NCI-H2171 treated with DMSO at 0.1 percent for 48 hours (cell line): ENCODE measurements at regions not wholly inside any gene's neighbourhood (a gene's known extent, or its start where the extent isn't known, plus 50 kb on each side); places are given as distances from the start of the nearest gene placed in this dataset.
A peak's percentile ranks its signal among the peaks of the same experiment; 100 is the strongest.
"Not testable (repeated sequence)": the region's sequence is repeated elsewhere in the genome, so short reads cannot be mapped to it uniquely, and the experiment has no call there.

Source experiments
- DNase-seq: peaks from one replicate; lab custom pipeline; 2025; lab: John Stamatoyannopoulos, UW

DNA sequence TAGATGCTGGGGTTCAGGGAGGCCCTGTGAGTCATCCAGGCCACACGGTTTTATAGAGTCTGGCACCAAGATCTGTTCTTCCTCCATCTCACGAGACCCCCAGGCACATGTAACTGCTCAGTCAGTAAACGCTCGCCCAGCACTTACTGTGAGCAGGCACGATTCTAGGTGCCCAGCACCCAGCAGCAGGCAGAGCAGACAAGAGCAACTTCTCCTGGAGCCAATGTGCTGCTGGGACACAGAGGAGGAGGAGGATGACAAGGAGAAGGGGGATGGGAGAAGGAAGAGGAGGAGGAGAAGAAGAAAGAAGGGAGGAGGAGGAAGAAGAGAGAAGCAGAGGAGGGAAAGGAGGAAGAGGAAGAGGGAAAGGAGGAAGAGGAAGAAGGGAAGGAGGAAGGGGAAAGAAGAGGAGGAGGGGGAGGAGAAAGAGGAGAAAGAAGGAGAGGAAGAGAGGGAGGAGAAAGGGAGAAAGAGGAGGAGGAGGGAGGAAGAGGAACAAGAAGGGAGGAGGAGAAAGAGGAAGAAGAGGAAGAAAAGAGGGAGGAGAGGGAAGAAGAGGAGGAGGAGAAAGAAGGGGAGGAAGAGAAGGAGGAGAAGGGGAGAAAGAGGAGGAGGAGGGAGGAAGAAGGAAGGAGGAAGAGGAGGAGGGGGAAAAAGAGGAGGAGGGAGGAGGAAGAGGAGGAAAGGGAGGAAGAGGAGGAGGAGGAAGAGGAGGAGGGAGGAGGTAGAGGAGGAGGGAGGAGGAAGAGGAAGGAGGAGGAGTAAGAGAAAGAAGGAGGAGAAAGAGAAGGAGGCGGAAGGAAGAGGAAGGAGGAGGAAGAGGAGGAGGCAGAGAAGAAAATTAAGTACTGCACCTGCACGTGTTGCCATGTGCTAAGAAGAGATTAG lies 77.6 kb upstream of the RTL6 start:
- no peak for DNase-seq

DNA sequence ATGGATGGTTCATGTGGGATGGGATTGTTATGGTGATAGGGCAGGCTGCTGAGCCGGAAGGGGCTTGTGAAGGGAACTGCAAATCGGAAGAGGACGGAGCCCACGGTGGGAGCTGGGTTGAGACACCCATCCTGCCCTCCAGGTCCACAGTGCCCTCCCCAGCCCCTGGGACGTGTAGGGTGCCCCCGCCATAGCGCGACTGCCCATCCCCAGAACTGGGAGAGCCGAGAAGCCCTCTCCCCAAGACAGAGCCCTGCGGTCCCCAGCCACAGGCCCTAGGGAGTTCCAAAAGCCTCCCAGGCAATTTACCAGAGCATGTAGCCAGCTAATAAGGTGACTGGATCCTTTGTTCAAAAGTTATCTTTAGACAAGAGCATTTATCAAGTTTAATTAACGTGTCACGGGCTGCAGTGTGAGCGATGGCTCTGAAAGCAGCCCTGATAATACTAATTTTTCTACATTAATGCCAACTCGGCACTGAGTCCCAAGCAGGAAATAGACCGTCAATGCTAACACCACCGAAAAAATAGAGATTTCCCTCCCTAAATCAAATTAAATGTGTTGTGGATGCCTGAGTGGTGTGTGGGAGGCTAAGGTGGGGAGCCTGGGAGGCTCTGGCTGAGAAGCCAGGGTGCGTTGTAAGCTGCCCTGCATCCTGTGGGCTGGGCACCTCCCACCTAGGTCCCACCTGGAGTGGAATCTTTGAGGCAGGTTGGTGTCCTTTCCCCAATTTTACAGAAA lies 76.8 kb upstream of the RTL6 start:
- DNase-seq, result no peak

DNA sequence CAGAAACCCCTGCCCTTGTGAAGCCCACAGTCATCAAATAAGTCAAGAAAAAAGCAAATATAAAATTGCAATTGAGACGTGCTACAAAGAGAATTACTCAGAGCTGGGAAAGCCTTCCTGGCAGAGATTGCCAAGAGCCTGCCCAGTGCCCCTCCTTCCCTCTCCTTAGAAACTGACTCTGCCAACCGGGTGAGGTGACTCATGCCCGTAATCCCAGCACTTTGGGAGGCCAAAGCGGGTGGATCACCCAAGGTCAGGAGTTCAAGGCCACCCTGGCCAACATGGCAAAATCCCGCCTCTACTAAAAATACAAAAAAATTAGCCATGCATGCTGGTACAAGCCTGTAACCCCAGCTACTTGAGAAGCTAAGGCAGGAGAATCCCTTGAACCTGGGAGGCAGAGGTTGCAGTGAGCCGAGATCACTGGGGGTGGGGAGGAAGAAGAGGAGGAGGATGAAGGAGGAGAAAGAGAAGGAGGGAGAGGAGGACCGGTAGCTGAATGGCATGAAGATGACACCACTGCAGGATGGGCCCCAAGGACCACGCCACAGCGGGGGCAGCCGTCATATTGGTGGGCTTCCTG lies 76.1 kb upstream of the RTL6 start:
- no peak for DNase-seq

DNA sequence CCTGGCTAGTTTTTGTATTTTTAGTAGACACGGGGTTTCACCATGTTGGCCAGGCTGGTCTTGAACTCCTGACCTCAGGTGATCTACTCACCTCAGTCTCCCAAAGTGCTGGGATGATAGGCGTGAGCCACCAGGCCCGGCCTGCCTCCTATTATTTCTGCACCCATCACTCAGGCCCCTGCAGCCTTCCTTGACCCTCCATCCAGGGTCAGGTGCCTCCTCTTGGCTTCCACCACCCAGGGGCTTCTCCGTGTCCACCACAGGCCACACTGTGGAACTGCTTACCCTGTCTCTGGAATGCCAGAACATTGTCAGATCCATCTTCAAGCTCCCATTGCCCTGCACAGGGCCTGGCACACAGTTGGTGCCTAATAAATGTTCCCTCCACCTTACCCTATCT lies 75.4 kb upstream of the RTL6 start:
- DNase-seq, result no peak

DNA sequence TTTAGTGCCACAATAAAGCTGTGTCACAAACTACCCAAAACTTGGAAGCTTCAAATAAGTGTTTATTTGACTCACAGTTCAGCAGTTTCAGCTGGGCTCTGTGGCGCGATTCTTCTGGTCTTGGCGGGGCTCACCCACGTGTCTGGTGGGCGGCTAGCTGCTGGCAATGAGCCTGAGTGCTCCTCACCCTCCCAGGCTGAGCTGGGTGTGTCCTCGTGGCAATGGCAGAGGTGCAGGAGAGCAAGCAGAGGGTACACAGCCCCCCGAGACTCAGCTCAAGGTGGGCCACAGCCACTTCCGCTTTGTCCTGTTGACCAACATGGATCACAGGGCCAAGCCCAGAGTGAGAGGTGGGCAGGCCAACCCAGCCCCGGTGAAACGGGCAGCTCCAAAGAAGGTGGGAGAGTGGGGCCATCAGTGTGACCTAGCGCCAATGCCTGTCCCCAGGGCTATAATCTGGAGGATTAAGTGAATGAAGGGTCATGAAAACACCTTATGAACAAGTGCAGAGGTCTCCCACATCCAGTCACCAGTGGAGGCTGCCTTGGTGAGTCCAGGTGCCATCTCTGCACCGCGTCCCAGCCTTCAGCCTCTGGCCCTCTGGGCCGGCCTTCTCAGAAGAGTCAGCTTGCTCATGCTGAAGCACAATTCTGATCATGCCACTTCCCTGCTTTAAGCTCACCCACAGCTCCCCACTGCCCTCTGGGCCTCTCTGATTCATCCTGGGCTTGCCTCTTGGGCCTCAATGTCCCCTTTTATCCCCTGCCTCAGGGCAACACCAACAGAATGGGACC lies 74.6 kb upstream of the RTL6 start:
- no peak for DNase-seq

DNA sequence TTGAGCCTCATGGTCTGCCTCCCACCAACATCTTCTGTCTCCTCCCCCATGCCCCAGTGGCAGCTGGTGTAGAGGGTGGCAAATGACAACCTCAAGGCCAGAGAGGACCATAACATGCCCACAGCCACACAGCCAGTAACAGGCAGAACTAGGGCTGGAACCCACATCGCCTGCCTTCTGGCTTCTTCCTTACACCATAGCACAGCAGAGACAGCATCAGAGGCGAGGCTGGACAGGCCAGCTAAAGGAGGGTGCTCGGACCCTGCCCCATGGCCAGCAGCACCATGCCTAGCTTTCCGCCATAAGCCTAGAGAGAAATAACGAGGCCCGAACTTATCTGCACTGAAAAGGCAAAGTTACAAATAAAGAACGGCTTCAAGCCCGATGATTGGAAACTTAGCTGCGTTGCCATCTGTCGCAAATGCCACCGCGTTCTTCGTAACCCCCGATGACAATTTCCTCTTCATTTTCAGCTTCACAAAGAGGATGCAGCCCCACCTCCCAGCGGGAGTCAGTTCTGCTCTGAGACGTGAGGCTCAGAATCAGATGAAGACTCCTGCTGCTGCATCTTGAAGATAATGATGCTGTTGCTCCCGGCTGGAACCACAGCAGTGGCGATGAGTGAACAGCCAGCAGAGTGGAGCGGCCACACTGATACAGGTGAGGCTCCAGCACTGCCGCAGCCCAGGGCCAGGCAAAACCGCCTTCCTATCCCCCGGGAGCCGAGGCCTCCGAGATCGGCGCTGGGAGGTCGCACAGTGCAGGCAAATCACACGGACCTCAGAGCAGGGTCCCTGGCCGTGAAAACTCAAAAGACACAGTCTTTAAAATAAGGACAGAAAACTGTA lies 73.8 kb upstream of the RTL6 start:
- peak; percentile 14 for DNase-seq

DNA sequence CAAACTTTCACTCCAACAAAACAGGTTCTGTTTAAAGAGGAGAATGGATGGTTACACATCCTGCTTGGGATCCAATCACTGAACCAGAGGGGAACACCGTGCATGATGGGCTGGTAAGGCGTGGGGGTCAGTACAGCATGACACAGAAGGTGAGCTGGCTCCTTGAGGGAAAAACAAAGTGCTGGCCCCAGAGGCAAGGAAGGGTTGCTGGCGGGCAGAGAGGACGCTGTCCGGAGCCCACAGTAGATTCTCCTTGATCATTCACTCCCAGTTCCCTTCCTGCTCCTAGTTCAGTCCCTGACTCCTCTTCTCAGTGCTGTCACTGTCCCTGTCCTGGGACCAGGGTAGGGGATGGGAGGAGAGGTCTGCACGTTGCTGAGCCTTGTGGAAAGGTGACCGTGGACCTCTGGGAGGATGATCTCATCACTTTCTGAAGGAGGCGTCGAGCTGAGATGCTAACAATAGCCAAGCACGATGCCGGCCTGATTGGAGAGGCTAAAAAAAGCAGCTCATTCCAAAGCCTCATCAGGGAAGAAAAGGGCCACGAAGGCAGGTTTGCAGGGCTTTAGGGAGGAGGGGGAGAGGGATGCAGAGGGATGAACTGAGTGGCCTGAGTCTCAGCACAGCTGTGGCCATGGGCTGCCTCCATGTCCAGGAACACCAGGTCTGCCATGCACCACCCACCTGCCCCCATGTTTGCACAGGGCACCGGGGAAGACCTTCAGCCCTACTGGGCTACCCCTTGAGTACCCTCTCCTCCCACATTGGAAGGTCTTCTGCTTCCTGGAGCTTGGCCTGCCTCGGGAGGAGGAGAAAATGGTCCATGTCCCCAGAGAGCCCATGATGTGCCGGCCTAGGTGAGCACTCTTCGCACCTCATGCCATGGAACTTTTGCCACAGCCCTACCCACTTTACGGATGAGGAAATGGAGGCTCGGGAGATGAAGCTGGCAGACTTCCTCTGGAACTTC lies 72.7 kb upstream of the RTL6 start:
- DNase-seq, result no peak

DNA sequence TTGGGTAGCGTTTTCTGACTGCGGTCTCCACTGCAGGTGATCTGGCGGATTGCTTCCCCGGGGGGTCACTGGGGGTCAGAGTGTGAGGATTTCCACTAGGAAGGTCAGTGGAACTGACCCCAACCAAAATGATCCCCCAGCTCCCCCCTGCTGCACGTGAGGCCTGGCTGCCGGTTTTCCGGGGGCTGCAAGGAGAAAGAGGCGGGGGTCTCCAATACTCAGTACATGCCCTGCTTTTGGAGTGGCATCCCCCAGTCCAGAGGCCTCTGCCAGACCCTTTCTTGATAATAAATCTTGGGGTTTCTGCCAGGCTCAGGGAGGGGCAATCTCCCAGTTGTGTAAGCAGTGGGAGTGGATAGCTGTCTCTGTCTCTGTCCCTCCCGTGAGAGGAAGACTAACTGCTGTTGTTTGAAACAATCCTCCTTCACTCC lies 71.5 kb upstream of the RTL6 start:
- no peak for DNase-seq

DNA sequence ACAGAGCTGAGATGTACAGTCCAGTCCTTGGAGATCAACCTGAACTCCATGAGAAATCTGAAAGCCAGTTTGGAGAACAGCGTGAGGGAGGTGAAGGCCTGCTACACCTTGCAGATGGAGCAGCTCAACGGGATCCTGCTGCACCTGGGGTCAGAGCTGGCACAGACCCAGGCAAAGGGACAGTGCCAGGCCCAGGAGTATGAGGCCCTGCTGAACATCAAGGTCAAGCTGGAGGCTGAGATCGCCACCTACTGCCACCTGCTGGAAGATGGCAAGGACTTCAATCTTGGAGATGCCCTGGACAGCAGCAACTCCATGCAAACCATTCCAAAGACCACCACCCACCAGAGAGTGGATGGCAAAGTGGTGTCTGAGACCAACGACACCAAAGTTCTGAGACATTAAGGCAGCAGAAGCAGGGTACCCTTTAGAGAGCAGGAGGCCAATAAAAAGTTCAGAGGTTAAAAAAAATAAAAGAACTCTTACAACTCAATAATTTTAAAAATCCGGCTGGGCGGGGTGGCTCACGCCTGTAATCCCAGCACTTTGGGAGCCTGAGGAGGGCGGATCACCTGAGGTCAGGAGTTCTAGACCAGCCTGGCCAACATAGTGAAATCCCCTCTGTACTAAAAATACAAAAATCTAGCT lies 69.9 kb upstream of the RTL6 start:
- DNase-seq, result no peak

DNA sequence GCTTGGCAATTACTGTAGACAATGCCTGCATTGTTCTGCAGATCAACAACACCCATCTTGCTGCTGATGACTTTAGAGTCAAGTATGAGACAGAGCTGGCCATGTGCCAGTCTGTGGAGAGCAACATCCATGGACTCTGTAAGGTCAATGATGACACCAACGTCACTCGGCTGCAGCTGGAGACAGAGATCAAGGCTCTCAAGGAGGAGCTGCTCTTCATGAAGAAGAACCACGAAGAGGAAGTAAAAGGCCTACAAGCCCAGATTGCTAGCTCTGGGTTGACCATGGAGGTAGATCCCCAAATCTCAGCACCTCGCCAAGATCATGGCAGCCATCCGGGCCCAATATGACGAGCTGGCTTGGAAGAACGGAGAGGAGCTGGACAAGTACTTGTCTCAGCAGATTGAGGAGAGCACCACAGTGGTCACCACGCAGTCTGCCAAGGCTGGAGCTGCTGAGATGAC lies 69.4 kb upstream of the RTL6 start:
- DNase-seq, result not testable (repeated sequence)

DNA sequence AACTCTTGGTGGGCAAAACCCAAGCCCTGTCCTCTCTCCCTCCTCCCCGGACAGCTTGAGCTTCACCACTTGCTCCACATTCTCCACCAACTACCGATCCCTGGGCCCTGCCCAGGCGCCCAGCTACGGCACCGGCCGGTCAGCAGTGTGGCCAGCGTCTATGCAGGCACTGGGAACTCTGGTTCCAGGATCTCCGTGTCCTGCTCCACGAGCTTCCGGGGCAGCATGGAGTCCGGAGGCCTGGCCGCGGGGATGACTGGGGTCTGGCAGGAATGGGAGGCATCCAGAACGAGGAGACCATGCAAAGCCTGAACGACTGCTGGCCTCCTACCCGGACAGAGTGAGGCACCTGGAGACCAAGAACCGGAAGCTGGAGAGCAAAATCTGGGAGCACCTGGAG lies 68.9 kb upstream of the RTL6 start:
- DNase-seq, result no peak

DNA sequence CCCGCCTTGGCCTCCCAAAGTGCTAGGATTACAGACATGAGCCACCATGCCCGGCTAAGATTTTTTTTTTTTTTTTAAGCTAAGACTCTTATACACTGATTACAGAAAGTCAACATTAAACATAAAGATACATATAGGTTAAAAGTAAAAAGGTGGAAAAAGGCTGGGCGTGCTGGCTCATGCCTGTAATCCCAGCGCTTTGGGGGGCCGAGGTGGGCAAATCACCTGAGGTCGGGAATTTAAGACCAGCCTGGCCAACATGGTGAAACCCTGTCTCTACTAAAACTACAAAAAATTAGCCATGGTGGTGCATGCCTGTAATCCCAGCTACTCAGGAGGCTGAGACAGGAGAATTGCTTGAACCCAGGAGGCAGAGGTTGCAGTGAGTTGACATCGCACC lies 64.6 kb upstream of the RTL6 start:
- not testable (repeated sequence) for DNase-seq

DNA sequence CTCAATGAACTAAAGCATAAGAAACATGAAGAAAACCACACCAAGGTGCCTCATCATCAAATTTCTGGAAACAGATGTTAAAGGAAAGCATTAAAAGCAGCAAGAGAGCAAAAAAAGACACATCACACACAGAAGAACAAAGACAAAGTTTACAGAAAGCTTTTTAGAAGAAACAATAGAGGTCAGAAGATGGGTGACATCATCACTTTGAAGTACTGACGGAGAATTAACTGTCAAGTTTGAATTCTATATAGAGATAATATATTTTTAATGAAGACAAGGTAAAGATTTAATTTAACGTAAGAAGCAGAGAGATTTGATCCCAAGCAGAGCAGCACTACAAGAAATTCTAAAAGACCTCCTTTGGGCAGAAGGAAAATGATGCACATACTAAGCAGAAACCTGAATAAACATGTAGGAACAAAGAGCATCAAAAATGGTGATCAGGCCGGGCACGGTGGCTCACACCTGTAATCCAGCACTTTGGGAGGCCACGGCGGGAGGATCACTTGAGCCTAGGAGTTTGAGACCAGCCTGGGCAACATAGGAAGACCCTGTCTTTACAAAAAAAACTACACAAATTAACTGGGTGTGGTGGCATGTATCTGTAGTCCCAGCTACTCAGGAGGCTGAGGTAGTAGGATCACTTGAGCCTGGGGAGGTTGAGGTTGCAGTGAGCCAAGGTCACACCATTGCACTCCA lies 63.3 kb upstream of the RTL6 start:
- no peak for DNase-seq

DNA sequence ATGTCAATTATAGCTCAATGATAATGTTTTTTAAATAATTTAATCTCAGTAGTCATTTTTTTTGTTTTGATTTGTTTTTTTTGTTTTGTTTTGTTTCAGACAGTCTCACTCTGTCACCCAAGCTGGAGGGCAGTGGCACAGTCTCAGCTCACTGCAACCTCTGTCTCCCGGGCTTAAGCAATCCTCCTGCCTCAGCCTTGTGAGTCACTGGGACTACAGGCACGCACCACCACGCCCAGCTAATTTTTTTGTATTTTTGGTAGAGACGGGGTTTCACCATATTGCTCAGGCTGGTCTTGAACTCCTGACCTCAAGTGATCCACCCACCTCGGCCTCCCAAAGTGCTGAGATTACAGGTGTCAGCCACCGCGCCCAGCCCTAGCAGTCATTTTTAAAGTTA lies 60.6 kb upstream of the RTL6 start:
- not testable (repeated sequence) for DNase-seq

DNA sequence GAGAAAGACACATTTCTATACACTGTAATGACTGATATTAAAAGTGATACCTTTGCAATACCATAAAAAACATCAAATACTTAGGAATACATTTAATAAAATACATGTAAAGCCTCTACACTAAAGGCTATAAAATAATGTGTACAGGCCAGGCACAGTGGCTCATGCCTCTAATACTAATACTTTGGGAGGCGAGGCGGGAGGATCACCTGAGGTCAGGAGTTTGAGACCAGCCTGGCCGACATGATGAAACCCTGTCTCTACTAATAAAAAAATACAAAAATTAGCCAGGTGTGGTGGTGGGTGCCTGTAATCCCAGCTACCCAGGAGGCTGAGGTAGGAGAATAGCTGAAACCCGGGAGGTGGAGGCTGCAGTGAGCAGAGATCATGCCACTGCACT lies 59.8 kb upstream of the RTL6 start:
- DNase-seq, result not testable (repeated sequence)

DNA sequence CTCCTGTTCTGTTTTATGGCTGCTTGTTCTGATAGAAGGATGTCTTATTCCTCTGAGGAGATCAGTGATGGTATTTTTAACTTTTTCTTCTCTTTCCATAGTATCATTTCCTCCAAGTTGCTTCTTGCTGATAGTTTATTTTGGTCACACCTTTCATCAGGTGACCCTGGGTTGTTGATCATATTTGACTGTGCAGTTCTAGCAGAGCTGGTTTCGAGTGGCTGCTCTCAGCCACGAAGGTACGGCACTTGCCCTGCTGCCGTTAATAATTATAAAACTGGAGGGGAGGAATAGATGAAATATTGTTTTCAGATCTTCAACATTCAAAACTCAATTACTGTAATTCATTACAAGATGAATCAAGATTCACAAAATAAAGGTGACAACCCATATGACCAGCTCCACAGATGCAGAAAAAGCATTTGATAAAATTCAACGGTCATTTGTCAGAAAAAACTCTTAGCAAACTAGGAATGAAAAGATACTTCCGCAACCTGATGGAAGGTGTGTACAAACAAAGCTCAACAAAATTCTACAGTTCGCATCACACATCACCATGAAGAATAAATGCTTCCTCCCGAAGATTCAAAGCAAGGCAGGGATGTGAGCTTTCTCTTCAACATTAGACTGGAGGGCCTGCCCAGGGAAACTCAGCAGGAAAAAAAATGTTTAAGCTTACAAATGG lies 59.2 kb upstream of the RTL6 start:
- no peak for DNase-seq

DNA sequence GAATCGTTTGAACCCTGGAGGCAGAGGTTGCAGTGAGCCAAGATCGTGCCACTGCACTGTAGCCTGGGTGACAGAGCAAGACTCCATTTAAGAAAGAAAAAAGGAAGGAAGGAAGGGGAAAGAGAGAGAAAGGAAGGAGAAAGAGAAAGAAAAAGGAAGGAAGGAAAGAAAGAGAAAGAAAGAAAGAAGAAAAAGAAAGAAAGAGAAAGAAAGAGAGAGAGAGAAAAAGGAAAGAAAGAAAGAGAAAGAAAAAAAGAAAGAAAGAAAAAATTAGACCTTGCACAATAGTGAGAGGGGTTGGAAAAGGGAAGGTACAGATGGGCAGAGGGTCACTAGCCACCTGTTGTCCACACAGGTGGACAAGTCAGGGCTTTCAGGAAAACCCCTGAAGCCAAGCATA lies 57.6 kb upstream of the RTL6 start:
- DNase-seq, result no peak

DNA sequence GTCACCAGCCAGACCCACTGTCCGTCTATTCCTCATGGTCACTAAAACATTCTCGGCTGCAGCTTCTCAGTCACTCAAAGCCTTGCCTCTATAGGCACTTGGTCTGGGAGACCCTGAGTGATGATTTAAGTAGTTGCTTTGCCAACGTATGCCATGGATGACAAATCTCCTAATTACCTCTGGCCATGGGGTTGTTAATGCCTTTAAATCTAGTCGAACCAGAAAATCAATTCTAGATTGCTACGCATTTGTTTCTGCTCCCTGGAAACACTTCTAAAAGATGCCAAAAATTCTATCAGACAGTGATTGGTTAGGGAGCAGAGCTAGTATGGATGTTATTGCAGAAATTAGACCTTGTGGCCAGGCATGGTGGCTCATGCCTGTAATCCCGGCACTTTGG lies 57.0 kb upstream of the RTL6 start:
- DNase-seq, result no peak
